Vagina (tissue), 2 donors: ENCODE measurements at regions not wholly inside any gene's neighbourhood (a gene's known extent, or its start where the extent isn't known, plus 50 kb on each side); places are given as distances from the start of the nearest gene placed in this dataset.

Experiments used
- DNase-seq, 2 donors: peaks; one replicate each; pipeline ENCODE4 v3.0.0-alpha.2; 2017; ENCODE audit errors: extremely low spot score in 2 of 2
- H3K27ac ChIP-seq: fragments of 200-600 bp; sonication (generic); one replicate; pipeline ENCODE4 v1.5.1; 2019
- H3K27me3 ChIP-seq: fragments of 200-600 bp; sonication (generic); one replicate; pipeline ENCODE4 v1.5.1; 2019
- H3K36me3 ChIP-seq, 2 donors: fragments of 200-600 bp; sonication (generic); one replicate each; pipeline ENCODE4 v1.5.1; 2017 to 2019
- H3K4me1 ChIP-seq: fragments of 200-600 bp; sonication (generic); one replicate; pipeline ENCODE4 v1.5.1; 2019
- H3K4me3 ChIP-seq, 2 donors: fragments of 200-600 bp; sonication (generic); 1 replicate in 1 of 2; 2 replicates in 1 of 2; pipeline ENCODE4 v1.5.1; 2016 to 2019
- H3K9me3 ChIP-seq: fragments of 200-600 bp; sonication (generic); one replicate; pipeline ENCODE4 v1.5.1; 2019
- CTCF ChIP-seq, 3 experiments: fragments of 450-650 bp in 2 of 3; fragments of 200-600 bp in 1 of 3; sonication (generic) in 1 of 3; IDR thresholded peaks; one replicate each; pipeline ENCODE4 v1.5.1; 2017 to 2019; ENCODE audit warnings: antibody characterized with exemption in 3 of 3, mild to moderate bottlenecking in 2 of 3, moderate library complexity in 2 of 3
- POLR2A ChIP-seq, 2 donors: fragments of 450-650 bp; IDR thresholded peaks; one replicate each; pipeline ENCODE4 v1.6.1; 2017; ENCODE audit warnings: antibody characterized with exemption in 2 of 2, mild to moderate bottlenecking in 2 of 2, moderate library complexity in 2 of 2
- POLR2AphosphoS5 ChIP-seq, 2 donors: sonication (generic); formaldehyde crosslinking; IDR thresholded peaks; one replicate each; pipeline ENCODE4 v1.9.0; 2017; ENCODE audit warnings: antibody characterized with exemption in 2 of 2, mild to moderate bottlenecking in 2 of 2, low read depth in 1 of 2; ENCODE audit not compliant: insufficient read depth in 1 of 2
- intact Hi-C: fragments of 100-400 bp; cut with DNase I; formaldehyde crosslinking; loops from one replicate; pipeline ENCODE4 v1.15.1; 2023

GRCh38 chr18:38698088-38698487, 1132.5 kb upstream of the CELF4 start:
- Histone ChIP-seq H3K27ac (no peak overlapping the region), H3K4me3 (no peak overlapping the region), H3K9me3 (no peaks in the 10 kb centered on the region), H3K27me3 (no peaks in the 10 kb centered on the region), H3K4me1 (no peaks in the 10 kb centered on the region), H3K36me3 (no peaks in the 10 kb centered on the region)
- intact Hi-C loops: no loop called here
- DNase-seq: no peak
- TF ChIP-seq POLR2AphosphoS5 (IDR thresholded peaks at IDR 0.05; ENCODE audit: insufficient read depth in 1 of 2, low read depth in 1 of 2) (no peak), POLR2A (IDR thresholded peaks at IDR 0.05) (no peak)

GRCh38 chr18:38695559-38696280, 1130.1 kb upstream of the CELF4 start:
- no peak for TF ChIP-seq POLR2A (IDR thresholded peaks at IDR 0.05)
- TF ChIP-seq POLR2AphosphoS5 (IDR thresholded peaks at IDR 0.05; ENCODE audit: insufficient read depth in 1 of 2, low read depth in 1 of 2): peak in 1 of 2 donors; percentile 33
- Histone ChIP-seq H3K36me3 (no peaks in the 10 kb centered on the region), H3K27me3 (no peaks in the 10 kb centered on the region), H3K9me3 (no peaks in the 10 kb centered on the region), H3K4me1 (no peaks in the 10 kb centered on the region), H3K4me3 (no peak overlapping the region), H3K27ac (no peak overlapping the region)
- no peak for DNase-seq
- intact Hi-C loops: no loop called here

GRCh38 chr18:38693104-38693503, 1127.5 kb upstream of the CELF4 start:
- no peaks in the 10 kb centered on the region for H3K4me1 ChIP-seq
- H3K27me3 ChIP-seq: no peaks in the 10 kb centered on the region
- no peak for DNase-seq
- intact Hi-C loops: no loop called here
- H3K9me3 ChIP-seq: no peaks in the 10 kb centered on the region
- H3K4me3 ChIP-seq: no peak overlapping the region
- TF ChIP-seq POLR2A (IDR thresholded peaks at IDR 0.05) (no peak), CTCF (IDR thresholded peaks at IDR 0.05) (no peak), POLR2AphosphoS5 (IDR thresholded peaks at IDR 0.05; ENCODE audit: insufficient read depth in 1 of 2, low read depth in 1 of 2) (no peak)
- no peak overlapping the region for H3K27ac ChIP-seq
- no peaks in the 10 kb centered on the region for H3K36me3 ChIP-seq

- Histone ChIP-seq H3K27me3 (no peaks in the 10 kb centered on the region), H3K9me3 (no peaks in the 10 kb centered on the region), H3K36me3 (no peaks in the 10 kb centered on the region), H3K27ac (no peak overlapping the region), H3K4me3 (no peak overlapping the region), H3K4me1 (no peaks in the 10 kb centered on the region)
- no peak for DNase-seq
- no peak for TF ChIP-seq CTCF (IDR thresholded peaks at IDR 0.05)
- TF ChIP-seq POLR2A (IDR thresholded peaks at IDR 0.05): no peak
- no peak for TF ChIP-seq POLR2AphosphoS5 (IDR thresholded peaks at IDR 0.05; ENCODE audit: insufficient read depth in 1 of 2, low read depth in 1 of 2)
- intact Hi-C loops: no loop called here
Observed at GRCh38 chr18:38690626-38691025, 1125.0 kb upstream of the CELF4 start.

GRCh38 chr18:38688416-38688815, 1122.8 kb upstream of the CELF4 start:
- Histone ChIP-seq H3K9me3 (no peaks in the 10 kb centered on the region), H3K27me3 (no peaks in the 10 kb centered on the region), H3K4me3 (no peak overlapping the region), H3K27ac (no peak overlapping the region), H3K36me3 (no peaks in the 10 kb centered on the region), H3K4me1 (no peaks in the 10 kb centered on the region)
- intact Hi-C loops: no loop called here
- TF ChIP-seq CTCF (IDR thresholded peaks at IDR 0.05) (no peak), POLR2A (IDR thresholded peaks at IDR 0.05) (no peak), POLR2AphosphoS5 (IDR thresholded peaks at IDR 0.05; ENCODE audit: insufficient read depth in 1 of 2, low read depth in 1 of 2) (no peak)
- DNase-seq: no peak

GRCh38 chr18:38670486-38670885, 1104.9 kb upstream of the CELF4 start:
- Histone ChIP-seq H3K4me3 (no peak overlapping the region), H3K27me3 (no peaks in the 10 kb centered on the region), H3K36me3 (no peaks in the 10 kb centered on the region), H3K4me1 (no peaks in the 10 kb centered on the region), H3K9me3 (no peaks in the 10 kb centered on the region), H3K27ac (no peak overlapping the region)
- intact Hi-C loops: no loop called here
- TF ChIP-seq POLR2AphosphoS5 (IDR thresholded peaks at IDR 0.05; ENCODE audit: insufficient read depth in 1 of 2, low read depth in 1 of 2) (no peak), POLR2A (IDR thresholded peaks at IDR 0.05) (no peak), CTCF (IDR thresholded peaks at IDR 0.05) (no peak)
- no peak for DNase-seq
